Duodenal mucosa (tissue), 2 donors: ENCODE measurements at regions not wholly inside any gene's neighbourhood (a gene's known extent, or its start where the extent isn't known, plus 50 kb on each side); places are given as distances from the start of the nearest gene placed in this dataset.

Experiments used
- H3K27ac ChIP-seq: one replicate; pipeline ENCODE4 v1.7.0; 2013; ENCODE audit warnings: low read depth, low read length
- H3K27me3 ChIP-seq, 2 donors: one replicate each; pipeline ENCODE4 v1.7.0; 2013; ENCODE audit warnings: low read length in 2 of 2, control low read depth in 1 of 2; ENCODE audit not compliant: insufficient read depth in 2 of 2, control insufficient read depth in 1 of 2
- H3K36me3 ChIP-seq, 2 donors: one replicate each; pipeline ENCODE4 v1.7.0; 2013; ENCODE audit warnings: low read length in 2 of 2, control low read depth in 1 of 2; ENCODE audit not compliant: insufficient read depth in 2 of 2, control insufficient read depth in 1 of 2
- H3K4me1 ChIP-seq, 2 donors: one replicate each; pipeline ENCODE4 v1.7.0; 2013; ENCODE audit warnings: low read length in 2 of 2, control low read depth in 1 of 2; ENCODE audit not compliant: insufficient read depth in 2 of 2, control insufficient read depth in 1 of 2
- H3K4me3 ChIP-seq, 2 donors: one replicate each; pipeline ENCODE4 v1.7.0; 2013; ENCODE audit warnings: low read length in 2 of 2, low read depth in 1 of 2
- H3K9ac ChIP-seq, 2 donors: one replicate each; pipeline ENCODE4 v1.7.0; 2013; ENCODE audit warnings: low read length in 2 of 2, low read depth in 1 of 2
- H3K9me3 ChIP-seq, 2 donors: one replicate each; pipeline ENCODE4 v1.7.0; 2013; ENCODE audit warnings: low read length in 2 of 2, control low read depth in 1 of 2; ENCODE audit not compliant: control insufficient read depth in 1 of 2

GRCh38 chr21:27569831-27570230 is 602.9 kb upstream of the ADAMTS5 start:
- Histone ChIP-seq H3K9ac (no peak overlapping the region), H3K36me3 (no peaks in the 10 kb centered on the region), H3K9me3 (no peaks in the 10 kb centered on the region), H3K27ac (no peak overlapping the region), H3K27me3 (no peaks in the 10 kb centered on the region), H3K4me1 (no peaks in the 10 kb centered on the region), H3K4me3 (no peak overlapping the region)

- Histone ChIP-seq H3K36me3 (no peaks in the 10 kb centered on the region), H3K27ac (no peak overlapping the region), H3K9me3 (no peaks in the 10 kb centered on the region), H3K4me1 (no peaks in the 10 kb centered on the region), H3K27me3 (no peaks in the 10 kb centered on the region), H3K4me3 (no peak overlapping the region), H3K9ac (no peak overlapping the region)
Measured at GRCh38 chr21:27569091-27569490, 602.2 kb upstream of the ADAMTS5 start.

- no peak overlapping the region for H3K4me3 ChIP-seq
- no peak overlapping the region for H3K27ac ChIP-seq
- no peaks in the 10 kb centered on the region for H3K9me3 ChIP-seq
- H3K4me1 ChIP-seq: no peaks in the 10 kb centered on the region
- H3K36me3 ChIP-seq: no peaks in the 10 kb centered on the region
- H3K9ac ChIP-seq: no peak overlapping the region
- no peaks in the 10 kb centered on the region for H3K27me3 ChIP-seq
Measured at GRCh38 chr21:27567381-27567780, 600.5 kb upstream of the ADAMTS5 start.

DNA sequence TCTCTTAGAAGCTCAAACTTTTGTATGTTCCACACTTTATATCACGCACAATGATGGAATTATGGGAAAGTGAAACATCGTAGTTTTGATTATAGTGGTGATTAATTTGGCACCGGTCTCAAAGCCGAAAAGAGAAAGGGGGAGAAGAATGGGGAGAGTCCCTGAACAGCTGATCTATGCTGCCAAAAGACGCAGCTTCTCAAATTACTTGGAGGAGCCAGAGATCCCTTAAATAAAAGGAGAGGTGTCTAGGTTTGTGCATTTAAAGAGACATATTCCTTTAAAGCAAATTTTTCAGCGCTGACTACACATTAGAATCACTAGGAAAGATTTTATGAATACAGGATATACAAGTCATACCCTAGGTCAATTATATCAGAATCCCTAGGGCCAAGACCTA is 599.6 kb upstream of the ADAMTS5 start:
- no peak overlapping the region for H3K9ac ChIP-seq
- H3K27ac ChIP-seq: no peak overlapping the region
- H3K36me3 ChIP-seq: no peaks in the 10 kb centered on the region
- H3K4me3 ChIP-seq: no peak overlapping the region
- H3K27me3 ChIP-seq: no peaks in the 10 kb centered on the region
- H3K9me3 ChIP-seq: no peaks in the 10 kb centered on the region
- H3K4me1 ChIP-seq: no peaks in the 10 kb centered on the region

DNA sequence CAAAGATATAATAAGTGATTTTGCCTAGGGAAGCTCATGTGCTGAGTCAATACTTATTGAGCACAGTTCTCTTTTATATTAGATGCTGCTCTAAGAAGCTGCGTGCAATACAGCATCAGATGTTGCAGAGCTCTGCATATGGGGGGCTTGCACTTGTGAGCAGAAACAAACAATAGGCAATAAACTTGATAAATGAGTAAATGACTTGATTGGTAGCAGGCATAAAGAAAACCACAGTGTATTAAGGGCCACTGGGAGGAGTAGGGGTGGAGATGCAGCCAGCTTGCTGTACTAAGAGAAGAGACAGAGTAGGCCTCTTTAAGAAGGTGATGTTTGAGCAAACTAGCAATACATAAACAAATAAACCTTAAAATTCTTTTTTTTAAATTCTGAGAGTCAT is 598.5 kb upstream of the ADAMTS5 start:
- no peak overlapping the region for H3K9ac ChIP-seq
- H3K27ac ChIP-seq: no peak overlapping the region
- no peaks in the 10 kb centered on the region for H3K27me3 ChIP-seq
- H3K9me3 ChIP-seq: no peaks in the 10 kb centered on the region
- no peaks in the 10 kb centered on the region for H3K4me1 ChIP-seq
- H3K4me3 ChIP-seq: no peak overlapping the region
- no peaks in the 10 kb centered on the region for H3K36me3 ChIP-seq

DNA sequence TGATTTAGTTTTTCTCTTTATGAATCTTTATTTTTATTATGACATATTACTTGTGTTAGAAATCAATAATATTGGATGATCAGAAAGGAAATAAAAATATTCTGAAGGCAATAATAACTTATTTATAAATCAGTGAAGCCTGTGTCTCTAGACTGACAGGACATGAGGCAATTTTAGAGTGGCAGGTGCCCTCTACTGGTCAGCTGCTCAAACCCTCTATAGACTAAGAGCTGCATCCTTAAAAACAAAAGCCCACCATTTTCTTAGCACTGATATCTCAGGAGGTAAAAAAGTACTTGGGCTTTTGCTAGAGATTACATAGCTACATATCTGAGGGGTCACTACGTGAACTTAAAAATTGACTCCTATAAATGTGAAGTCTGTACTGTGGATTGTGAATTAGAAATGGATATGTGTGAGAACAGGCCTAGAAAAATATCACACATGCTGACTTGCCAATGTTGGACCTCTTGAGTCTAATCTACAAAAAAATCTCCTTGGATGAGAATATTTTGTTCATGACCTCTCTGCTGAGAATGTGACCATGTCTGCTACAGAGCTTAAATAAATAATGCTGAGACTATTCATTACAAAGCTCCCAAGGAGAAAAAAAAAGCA is 597.9 kb upstream of the ADAMTS5 start:
- H3K4me3 ChIP-seq: no peak overlapping the region
- no peaks in the 10 kb centered on the region for H3K27me3 ChIP-seq
- no peaks in the 10 kb centered on the region for H3K36me3 ChIP-seq
- H3K27ac ChIP-seq: no peak overlapping the region
- no peak overlapping the region for H3K9ac ChIP-seq
- no peaks in the 10 kb centered on the region for H3K9me3 ChIP-seq
- no peaks in the 10 kb centered on the region for H3K4me1 ChIP-seq

DNA sequence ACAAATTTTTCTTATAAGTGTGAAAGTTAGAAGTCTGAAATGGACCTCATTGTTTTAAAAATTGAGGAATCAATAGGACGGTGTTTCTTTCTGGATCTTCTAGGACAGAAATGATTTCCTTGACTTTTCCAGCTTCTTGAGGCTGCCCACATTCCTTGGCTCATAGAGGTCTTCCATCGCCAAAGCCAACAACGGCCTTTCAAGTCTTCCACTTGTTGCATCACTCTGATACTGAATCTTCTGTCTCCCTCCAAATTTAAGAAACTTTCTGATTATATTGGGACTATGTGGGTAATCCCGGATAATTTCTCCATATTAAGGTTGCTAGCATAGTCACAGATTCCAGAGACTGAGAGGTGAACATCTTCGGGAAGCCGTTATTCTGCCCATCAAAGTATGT is 595.4 kb upstream of the ADAMTS5 start:
- Histone ChIP-seq H3K9me3 (no peaks in the 10 kb centered on the region), H3K36me3 (no peaks in the 10 kb centered on the region), H3K27me3 (no peaks in the 10 kb centered on the region), H3K4me3 (no peak overlapping the region), H3K9ac (no peak overlapping the region), H3K27ac (no peak overlapping the region), H3K4me1 (no peaks in the 10 kb centered on the region)

GRCh38 chr21:27561116-27561515 is 594.2 kb upstream of the ADAMTS5 start:
- Histone ChIP-seq H3K36me3 (no peaks in the 10 kb centered on the region), H3K9me3 (no peaks in the 10 kb centered on the region), H3K4me3 (no peak overlapping the region), H3K9ac (no peak overlapping the region), H3K27ac (no peak overlapping the region), H3K4me1 (no peaks in the 10 kb centered on the region), H3K27me3 (no peaks in the 10 kb centered on the region)

GRCh38 chr21:27557356-27557755 is 590.5 kb upstream of the ADAMTS5 start:
- no peak overlapping the region for H3K4me3 ChIP-seq
- H3K27me3 ChIP-seq: no peaks in the 10 kb centered on the region
- H3K9ac ChIP-seq: no peak overlapping the region
- no peak overlapping the region for H3K27ac ChIP-seq
- no peaks in the 10 kb centered on the region for H3K36me3 ChIP-seq
- no peaks in the 10 kb centered on the region for H3K9me3 ChIP-seq
- H3K4me1 ChIP-seq: no peaks in the 10 kb centered on the region

GRCh38 chr21:27555996-27556395 is 589.1 kb upstream of the ADAMTS5 start:
- Histone ChIP-seq H3K4me3 (no peak overlapping the region), H3K9me3 (peaks cover 0 to 3% of the 10 kb centered on the region in 2 donors), H3K9ac (no peak overlapping the region), H3K36me3 (no peaks in the 10 kb centered on the region), H3K27me3 (no peaks in the 10 kb centered on the region), H3K27ac (no peak overlapping the region), H3K4me1 (no peaks in the 10 kb centered on the region)

DNA sequence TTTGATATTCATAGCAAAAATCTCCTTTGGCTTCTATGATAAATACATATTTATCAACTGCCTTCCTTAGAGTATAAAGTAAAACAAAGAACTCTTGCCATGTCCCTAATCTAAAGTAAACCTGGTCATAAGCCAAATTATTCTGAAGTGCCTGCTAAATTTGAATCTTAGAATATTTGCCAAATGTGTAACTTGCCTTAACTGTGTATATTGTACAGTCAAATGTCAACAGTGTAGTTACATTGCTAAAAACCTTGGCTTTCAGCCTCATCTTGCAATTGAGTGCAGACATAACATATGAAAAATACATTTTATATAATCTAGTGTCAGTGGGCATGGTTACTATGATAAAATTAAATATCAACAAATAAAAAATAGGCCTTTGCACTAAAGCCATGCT is 583.4 kb upstream of the ADAMTS5 start:
- Histone ChIP-seq H3K4me1 (no peaks in the 10 kb centered on the region), H3K27me3 (no peaks in the 10 kb centered on the region), H3K9ac (no peak overlapping the region), H3K27ac (no peak overlapping the region), H3K36me3 (no peaks in the 10 kb centered on the region), H3K4me3 (no peak overlapping the region), H3K9me3 (peaks cover 0 to 3% of the 10 kb centered on the region in 2 donors)
